ENCODE measurements at regions not wholly inside any gene's neighbourhood (a gene's known extent, or its start where the extent isn't known, plus 50 kb on each side); places are given as distances from the start of the nearest gene placed in this dataset.

- Mint-ChIP-seq H3K27ac (ENCODE audit: unreplicated experiment) (no peak overlapping the region), H3K36me3 (ENCODE audit: insufficient read depth, unreplicated experiment) (no peaks in the 10 kb centered on the region), H3K4me1 (ENCODE audit: low read depth, unreplicated experiment) (no peaks in the 10 kb centered on the region), H3K4me3 (ENCODE audit: unreplicated experiment) (no peak overlapping the region), H3K27me3 (ENCODE audit: insufficient read depth, unreplicated experiment) (peaks cover 5% of the 10 kb centered on the region), H3K9me3 (ENCODE audit: unreplicated experiment) (no peaks in the 10 kb centered on the region)
- ChIA-PET POLR2A (no interaction called here), CTCF (interaction anchor here (0.8 to 3.3 kb wide), 4 partner anchors 55 to 254 kb away, joined by 3 to 16 read pairs (median 4); partner anchors contain the start of genes FHIP2A and TRUB1)
- peak in 1 of 2 experiments; percentile 20 for DNase-seq
- peak in 1 of 2 experiments; percentile 10 for TF ChIP-seq CTCF (IDR thresholded peaks at IDR 0.05; ENCODE audit: insufficient read depth in 1 of 2, low read depth in 1 of 2, low read length in 1 of 2, severe bottlenecking in 1 of 2, unreplicated experiment in 1 of 2)
- intact Hi-C loops (cut with micrococcal nuclease; ENCODE audit: unreplicated experiment), result loop anchor here (2.0 to 10.0 kb wide), 4 partner anchors 63 to 401 kb away; partner anchors contain the start of genes ATRNL1 and TRUB1
- Histone ChIP-seq H3K36me3 (ENCODE audit: control insufficient read depth, insufficient read depth, low read length) (no peaks in the 10 kb centered on the region), H3K27me3 (replicated peaks; ENCODE audit: control insufficient read depth, insufficient read depth, low read length) (no peaks in the 10 kb centered on the region), H3K4me1 (no peaks in the 10 kb centered on the region), H3K4me3 (ENCODE audit: low read depth, low read length) (no peak overlapping the region), H3K9me3 (no peaks in the 10 kb centered on the region)
- no TSS peak for BruUV-seq (replicated peaks)
Observed at GRCh38 chr10:114876169-114876568, 54.6 kb downstream of the FHIP2A start.

GRCh38 chr10:114876602-114877300, 55.2 kb downstream of the FHIP2A start:
- Histone ChIP-seq H3K9me3 (no peaks in the 10 kb centered on the region), H3K4me1 (no peaks in the 10 kb centered on the region), H3K36me3 (ENCODE audit: control insufficient read depth, insufficient read depth, low read length) (no peaks in the 10 kb centered on the region), H3K27me3 (replicated peaks; ENCODE audit: control insufficient read depth, insufficient read depth, low read length) (no peaks in the 10 kb centered on the region), H3K4me3 (ENCODE audit: low read depth, low read length) (no peak overlapping the region)
- H3K27ac Mint-ChIP-seq (ENCODE audit: unreplicated experiment), result no peak overlapping the region
- no peaks in the 10 kb centered on the region for H3K4me1 Mint-ChIP-seq (ENCODE audit: low read depth, unreplicated experiment)
- H3K36me3 Mint-ChIP-seq (ENCODE audit: insufficient read depth, unreplicated experiment), result no peaks in the 10 kb centered on the region
- no TSS peak for BruUV-seq (replicated peaks)
- ChIA-PET CTCF (interaction anchor here (0.6 to 3.3 kb wide), 8 partner anchors 9 to 573 kb away, joined by 3 to 16 read pairs (median 4); partner anchors contain the start of genes FHIP2A and TRUB1), POLR2A (no interaction called here)
- peak; percentile 74 to 76 for DNase-seq
- intact Hi-C loops (cut with micrococcal nuclease; ENCODE audit: unreplicated experiment), result loop anchor here (1.0 to 10.0 kb wide), 5 partner anchors 62 to 402 kb away; partner anchors contain the start of genes ATRNL1 and TRUB1
- peaks cover 5% of the 10 kb centered on the region for H3K27me3 Mint-ChIP-seq (ENCODE audit: insufficient read depth, unreplicated experiment)
- H3K9me3 Mint-ChIP-seq (ENCODE audit: unreplicated experiment), result no peaks in the 10 kb centered on the region
- TF ChIP-seq CTCF (IDR thresholded peaks at IDR 0.05; ENCODE audit: insufficient read depth in 1 of 2, low read depth in 1 of 2, low read length in 1 of 2, severe bottlenecking in 1 of 2, unreplicated experiment in 1 of 2), result peak; percentile 91 to 93
- no peak overlapping the region for H3K4me3 Mint-ChIP-seq (ENCODE audit: unreplicated experiment)

- H3K27ac Mint-ChIP-seq (ENCODE audit: unreplicated experiment), result no peak overlapping the region
- POLR2A ChIA-PET, result no interaction called here
Observed at GRCh38 chr10:114877301-114877644, 55.7 kb downstream of the FHIP2A start.

More at GRCh38 chr10:114877301-114877644, 55.7 kb downstream of the FHIP2A start:
- Mint-ChIP-seq H3K36me3 (ENCODE audit: insufficient read depth, unreplicated experiment) (no peaks in the 10 kb centered on the region), H3K27me3 (ENCODE audit: insufficient read depth, unreplicated experiment) (peaks cover 5% of the 10 kb centered on the region), H3K9me3 (ENCODE audit: unreplicated experiment) (no peaks in the 10 kb centered on the region), H3K4me3 (ENCODE audit: unreplicated experiment) (no peak overlapping the region), H3K4me1 (ENCODE audit: low read depth, unreplicated experiment) (no peaks in the 10 kb centered on the region)
- Histone ChIP-seq H3K9me3 (no peaks in the 10 kb centered on the region), H3K4me1 (no peaks in the 10 kb centered on the region), H3K27me3 (replicated peaks; ENCODE audit: control insufficient read depth, insufficient read depth, low read length) (no peaks in the 10 kb centered on the region), H3K4me3 (ENCODE audit: low read depth, low read length) (no peak overlapping the region), H3K36me3 (ENCODE audit: control insufficient read depth, insufficient read depth, low read length) (no peaks in the 10 kb centered on the region)
- CTCF ChIA-PET, result interaction anchor here (0.6 to 3.3 kb wide), 6 partner anchors 9 to 573 kb away, joined by 3 to 16 read pairs (median 4); no protein-coding TSS in a partner anchor
- TF ChIP-seq CTCF (IDR thresholded peaks at IDR 0.05; ENCODE audit: insufficient read depth in 1 of 2, low read depth in 1 of 2, low read length in 1 of 2, severe bottlenecking in 1 of 2, unreplicated experiment in 1 of 2), result no peak
- no peak for DNase-seq
- intact Hi-C loops (cut with micrococcal nuclease; ENCODE audit: unreplicated experiment), result loop anchor here (1.0 to 10.0 kb wide), 5 partner anchors 62 to 402 kb away; partner anchors contain the start of genes ATRNL1 and TRUB1
- BruUV-seq (replicated peaks), result no TSS peak
